ENCODE measurements at regions not wholly inside any gene's neighbourhood (a gene's known extent, or its start where the extent isn't known, plus 50 kb on each side); places are given as distances from the start of the nearest gene placed in this dataset.

- Histone ChIP-seq H3K4me3 (no peak overlapping the region), H3K27me3 (no peaks in the 10 kb centered on the region), H3K9me3 (peaks cover 0 to 9% of the 10 kb centered on the region in 2 donors), H3K27ac (no peak overlapping the region), H3K36me3 (no peaks in the 10 kb centered on the region), H3K4me1 (no peaks in the 10 kb centered on the region)
- in situ Hi-C loops (cut with MboI; ENCODE audit: low pct_ligation_motif_present in 1 of 4, low pct_unique_long_range_greater_than_20kb in 1 of 4, low sequenced_read_pairs in 3 of 4) = no loop called here
- intact Hi-C loops (cut with DNase I; ENCODE audit: low total_unique reads) = no loop called here
- no peak for DNase-seq
- WGBS, 2 donors (ENCODE audit: low coverage in 1 of 2) = 82% methylated on average over 8 of the region's 8 CpGs; no CpG with 5 or more reads in 1 of the 2 donors
- TF ChIP-seq POLR2A (IDR thresholded peaks at IDR 0.05) = no peak
- no peak for TF ChIP-seq CTCF (IDR thresholded peaks at IDR 0.05)
- TF ChIP-seq POLR2AphosphoS5 (IDR thresholded peaks at IDR 0.05) = no peak
Measured at GRCh38 chr10:130244928-130245495, 108.8 kb downstream of the GLRX3 start.

- no peak for DNase-seq
- intact Hi-C loops (cut with DNase I; ENCODE audit: low total_unique reads) (no loop called here), in situ Hi-C loops (cut with MboI; ENCODE audit: low pct_ligation_motif_present in 1 of 4, low pct_unique_long_range_greater_than_20kb in 1 of 4, low sequenced_read_pairs in 3 of 4) (no loop called here)
- WGBS, 2 donors (ENCODE audit: low coverage in 1 of 2) = 83 to 90% methylated on average over 2 to 4 of the region's 4 CpGs
- TF ChIP-seq CTCF (IDR thresholded peaks at IDR 0.05) = no peak
- TF ChIP-seq POLR2AphosphoS5 (IDR thresholded peaks at IDR 0.05) = no peak
- no peak for TF ChIP-seq POLR2A (IDR thresholded peaks at IDR 0.05)
- no peak for TF ChIP-seq EP300 (IDR thresholded peaks at IDR 0.05; ENCODE audit: low read depth)
- Histone ChIP-seq H3K4me1 (no peaks in the 10 kb centered on the region), H3K36me3 (no peaks in the 10 kb centered on the region), H3K9me3 (peaks cover 0 to 3% of the 10 kb centered on the region in 2 donors), H3K4me3 (no peak overlapping the region), H3K27ac (no peak overlapping the region), H3K27me3 (no peaks in the 10 kb centered on the region)
Measured at GRCh38 chr10:130246113-130246512, 109.9 kb downstream of the GLRX3 start.

GRCh38 chr10:130250127-130250526 lies 113.9 kb downstream of the GLRX3 start:
- Histone ChIP-seq H3K27me3 (no peaks in the 10 kb centered on the region), H3K27ac (no peak overlapping the region), H3K36me3 (no peaks in the 10 kb centered on the region), H3K9me3 (no peaks in the 10 kb centered on the region), H3K4me1 (no peaks in the 10 kb centered on the region), H3K4me3 (no peak overlapping the region)
- no peak for DNase-seq
- no peak for TF ChIP-seq POLR2A (IDR thresholded peaks at IDR 0.05)
- intact Hi-C loops (cut with DNase I; ENCODE audit: low total_unique reads) = no loop called here
- in situ Hi-C loops (cut with MboI; ENCODE audit: low pct_ligation_motif_present in 1 of 4, low pct_unique_long_range_greater_than_20kb in 1 of 4, low sequenced_read_pairs in 3 of 4) = no loop called here
- 64 to 66% methylated on average over 3 of the region's 3 CpGs for WGBS, 2 donors (ENCODE audit: low coverage in 1 of 2)

GRCh38 chr10:130251766-130252165 lies 115.6 kb downstream of the GLRX3 start:
- in situ Hi-C loops (cut with MboI; ENCODE audit: low pct_ligation_motif_present in 1 of 4, low pct_unique_long_range_greater_than_20kb in 1 of 4, low sequenced_read_pairs in 3 of 4) = no loop called here

More at GRCh38 chr10:130251766-130252165, 115.6 kb downstream of the GLRX3 start:
- H3K4me3 ChIP-seq = no peak overlapping the region
- no peak overlapping the region for H3K27ac ChIP-seq
- intact Hi-C loops (cut with DNase I; ENCODE audit: low total_unique reads) = no loop called here
- H3K9me3 ChIP-seq = no peaks in the 10 kb centered on the region
- H3K4me1 ChIP-seq = no peaks in the 10 kb centered on the region
- 76 to 90% methylated on average over 1 to 4 of the region's 4 CpGs for WGBS, 2 donors (ENCODE audit: low coverage in 1 of 2)
- no peak for TF ChIP-seq POLR2AphosphoS5 (IDR thresholded peaks at IDR 0.05)
- no peak for TF ChIP-seq CTCF (IDR thresholded peaks at IDR 0.05)
- no peaks in the 10 kb centered on the region for H3K27me3 ChIP-seq
- H3K36me3 ChIP-seq = no peaks in the 10 kb centered on the region
- DNase-seq = no peak
